ENCODE measurements at regions not wholly inside any gene's neighbourhood (a gene's known extent, or its start where the extent isn't known, plus 50 kb on each side); places are given as distances from the start of the nearest gene placed in this dataset.
"Not testable (repeated sequence)": the region's sequence is repeated elsewhere in the genome, so short reads cannot be mapped to it uniquely, and the experiment has no call there.

DNA sequence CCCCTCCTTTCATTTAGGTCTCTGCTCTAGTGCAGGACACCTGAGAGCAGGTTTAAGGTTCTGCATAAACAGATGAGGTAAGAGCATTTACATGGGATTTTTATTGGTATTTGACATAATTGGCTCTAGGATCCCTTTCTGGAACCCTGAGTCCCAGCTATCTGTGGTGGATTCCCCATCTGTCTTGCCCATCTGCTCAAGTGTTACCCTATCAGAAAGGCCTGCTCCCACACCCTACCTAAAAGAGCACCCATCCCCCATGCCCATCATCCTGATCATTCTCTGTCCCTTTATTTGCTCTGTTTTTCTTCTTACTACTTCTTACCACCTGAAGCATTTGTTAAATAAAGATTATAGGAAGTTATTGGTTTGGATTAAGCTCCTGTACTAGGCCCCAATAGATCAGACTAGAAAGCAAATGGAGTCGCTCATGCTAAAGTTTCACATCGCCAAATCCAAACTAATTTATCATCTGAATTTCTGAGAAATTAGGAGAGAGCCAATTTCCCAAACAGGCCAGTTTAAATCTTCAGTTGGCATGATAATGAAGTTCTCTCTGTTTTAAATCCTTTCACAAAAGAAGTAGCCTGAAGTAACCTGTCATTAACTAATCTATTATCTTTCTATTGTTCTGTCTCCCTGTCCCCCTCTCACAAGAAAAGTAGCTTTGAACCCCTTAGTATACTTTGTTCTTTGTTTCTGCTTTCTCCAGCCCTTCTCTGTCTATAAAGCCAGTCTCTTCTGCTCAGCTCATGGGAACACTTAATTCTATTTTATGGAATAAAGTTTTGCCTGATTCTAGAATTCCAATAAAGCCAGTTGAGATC is 178.6 kb downstream of the ZNF674 start:
- FAIRE-seq: no peak

DNA sequence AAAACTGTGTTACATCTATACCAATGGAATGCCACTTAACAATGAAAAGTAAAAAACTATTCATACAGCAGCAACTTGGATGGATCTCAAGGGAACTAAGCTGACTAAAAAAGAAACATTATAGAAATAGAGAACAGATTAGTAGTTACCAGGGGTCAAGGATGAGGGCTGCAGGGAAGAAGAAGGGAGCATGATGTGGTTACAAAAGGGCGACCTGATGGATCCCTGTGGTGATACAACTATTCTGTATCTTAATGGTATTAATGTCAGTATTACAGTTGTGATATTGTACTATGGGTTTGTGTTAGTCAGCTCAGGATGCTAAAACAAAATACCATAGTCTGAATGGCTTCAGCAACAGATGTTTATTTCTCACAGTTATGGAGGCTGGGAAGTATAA is 190.7 kb downstream of the ZNF674 start:
- no peak for FAIRE-seq

DNA sequence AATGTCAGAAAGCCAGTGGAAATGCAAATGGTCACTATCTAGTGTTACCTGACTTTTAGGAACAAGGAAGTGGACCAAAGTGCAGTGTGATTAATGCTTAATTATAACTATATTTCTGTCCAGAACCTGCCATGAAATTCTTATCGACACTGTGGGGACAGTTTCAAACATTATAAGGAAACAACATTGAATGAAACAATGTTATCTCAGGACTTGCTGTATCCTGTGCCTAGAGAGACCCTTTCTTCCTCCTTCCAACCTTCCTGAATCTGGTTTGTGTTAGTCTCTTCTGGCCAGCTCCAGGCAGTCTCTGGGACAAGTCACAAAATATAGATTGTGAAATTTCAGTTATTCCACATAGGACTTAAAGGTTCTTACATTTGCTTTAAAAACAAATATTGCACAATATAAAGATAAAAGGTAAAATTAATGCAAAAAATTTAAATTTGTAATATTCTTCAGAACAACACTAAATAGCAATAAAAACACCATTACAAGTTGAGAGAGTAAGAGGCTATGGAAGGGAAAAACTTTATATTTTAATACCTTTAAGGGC is 203.4 kb downstream of the ZNF674 start:
- no peak for FAIRE-seq

DNA sequence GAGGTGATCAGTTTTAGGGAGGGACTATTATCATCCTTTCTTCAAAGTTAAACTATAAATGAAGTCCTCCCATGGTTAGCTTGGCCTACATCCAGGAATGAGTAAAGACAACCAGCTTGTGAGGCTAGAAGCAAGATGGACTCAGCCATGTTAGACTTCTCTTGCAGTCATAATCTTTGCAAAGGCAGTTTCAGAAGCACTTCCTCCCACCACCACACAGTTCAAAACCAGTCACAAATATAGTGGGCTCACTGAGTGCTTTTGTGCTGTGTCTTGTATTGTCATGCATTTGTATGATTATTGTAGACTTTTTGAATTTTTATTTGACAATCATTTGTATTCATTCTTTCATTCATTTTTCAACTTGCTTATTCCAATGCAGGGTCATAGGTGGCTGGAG is 204.5 kb downstream of the ZNF674 start:
- FAIRE-seq: no peak

DNA sequence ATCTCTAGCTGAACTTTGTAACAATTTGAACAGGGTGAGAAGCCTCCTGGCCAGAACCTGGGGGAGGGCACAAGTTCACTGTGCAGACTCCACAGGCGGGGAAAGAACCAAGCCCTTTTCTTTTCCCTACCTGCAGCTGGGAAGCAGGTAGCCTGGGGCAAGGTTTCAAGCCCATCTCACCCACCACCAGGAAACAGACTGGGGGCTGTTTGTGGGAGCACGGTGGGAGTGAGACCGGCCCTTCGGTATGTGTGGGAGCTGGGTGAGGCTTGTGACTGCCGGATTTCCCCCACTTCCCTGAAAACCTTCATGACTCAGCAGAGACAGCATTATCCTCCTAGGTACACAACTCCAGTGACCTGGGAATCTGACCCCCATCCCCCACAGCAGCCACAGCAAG is 211.7 kb downstream of the ZNF674 start:
- FAIRE-seq: no peak

DNA sequence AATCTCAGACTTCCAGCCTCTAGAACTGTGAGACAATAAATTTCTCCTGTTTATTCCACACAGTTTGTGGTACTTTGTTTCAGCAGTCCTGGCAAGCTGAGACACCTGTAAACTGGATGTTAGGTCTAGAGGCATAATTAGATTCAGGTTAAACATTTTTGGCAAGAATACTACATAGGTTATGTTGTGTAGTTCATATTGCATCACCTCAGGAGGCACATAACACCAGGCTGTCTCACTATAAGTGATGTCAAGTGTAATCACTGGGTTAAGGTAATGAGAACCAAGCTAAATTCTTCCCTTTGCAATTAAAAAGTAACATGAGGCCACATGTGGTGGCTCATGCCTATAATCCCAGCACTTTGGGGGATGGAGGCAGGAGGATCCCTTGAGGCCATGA is 214.2 kb downstream of the ZNF674 start:
- FAIRE-seq: no peak

DNA sequence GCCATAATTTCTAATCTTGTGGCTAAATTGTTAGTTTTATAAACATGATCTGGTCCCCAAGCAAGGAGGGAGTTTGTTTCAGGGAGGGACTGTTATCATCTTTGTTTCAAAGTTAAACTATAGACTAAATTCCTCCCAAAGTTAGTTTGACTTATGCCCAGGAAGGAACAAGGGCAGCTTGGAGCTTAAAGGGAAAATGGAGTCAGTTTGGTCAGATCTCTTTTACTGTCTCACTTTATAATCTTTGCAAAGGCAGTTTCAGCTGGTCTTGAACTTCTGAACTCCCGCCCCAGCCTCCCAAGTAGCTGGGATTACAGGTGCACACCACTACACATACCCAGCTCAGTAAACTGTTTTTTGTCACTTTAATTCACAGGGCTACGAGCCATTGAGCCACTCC is 214.7 kb downstream of the ZNF674 start:
- FAIRE-seq: no peak

DNA sequence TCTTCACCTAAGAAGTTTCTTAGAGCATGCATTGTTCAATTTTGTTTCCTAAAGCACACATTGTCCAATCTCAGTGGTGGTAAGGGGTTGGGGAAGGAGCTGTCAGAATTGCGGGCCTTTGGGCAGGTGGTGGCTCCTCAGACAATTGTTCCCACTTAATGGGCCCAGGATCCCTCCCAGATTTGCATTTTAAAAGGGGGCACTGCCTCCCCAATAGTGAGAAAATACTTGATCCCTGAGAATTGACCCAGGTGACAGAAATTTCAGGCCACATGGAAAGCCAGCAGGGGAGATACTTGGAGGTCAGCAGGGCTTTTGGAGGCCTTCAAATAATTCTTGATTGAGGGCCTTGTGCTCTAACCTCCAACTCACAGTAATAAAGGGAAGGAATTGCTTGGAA is 217.1 kb downstream of the ZNF674 start:
- no peak for FAIRE-seq

DNA sequence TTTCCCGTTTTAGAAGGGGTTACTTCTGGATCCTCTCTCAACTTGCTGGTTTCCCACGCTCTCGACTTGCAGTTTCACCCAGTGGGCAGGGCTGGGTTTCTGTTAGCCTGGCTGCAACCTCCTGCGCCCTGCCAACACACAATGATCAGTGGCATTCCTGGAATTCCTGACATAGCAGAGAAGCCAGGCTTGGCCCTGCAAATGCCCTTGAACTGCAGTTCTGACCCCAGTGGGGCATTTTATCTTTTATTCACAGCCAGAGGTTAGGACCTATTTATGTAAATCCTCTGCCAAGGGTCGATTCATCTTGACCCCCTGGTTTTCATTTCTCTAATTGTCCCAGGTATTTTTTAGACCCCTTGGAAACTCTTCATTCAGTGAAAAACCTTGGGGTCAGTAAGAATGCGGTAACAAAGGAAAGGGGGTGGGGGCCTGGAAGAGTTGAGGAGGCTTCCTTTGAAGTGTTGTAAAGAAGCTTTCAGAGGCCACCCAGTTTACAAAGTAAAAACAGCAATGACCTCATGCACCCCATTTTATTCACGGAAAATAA is 217.6 kb downstream of the ZNF674 start:
- FAIRE-seq: no peak

DNA sequence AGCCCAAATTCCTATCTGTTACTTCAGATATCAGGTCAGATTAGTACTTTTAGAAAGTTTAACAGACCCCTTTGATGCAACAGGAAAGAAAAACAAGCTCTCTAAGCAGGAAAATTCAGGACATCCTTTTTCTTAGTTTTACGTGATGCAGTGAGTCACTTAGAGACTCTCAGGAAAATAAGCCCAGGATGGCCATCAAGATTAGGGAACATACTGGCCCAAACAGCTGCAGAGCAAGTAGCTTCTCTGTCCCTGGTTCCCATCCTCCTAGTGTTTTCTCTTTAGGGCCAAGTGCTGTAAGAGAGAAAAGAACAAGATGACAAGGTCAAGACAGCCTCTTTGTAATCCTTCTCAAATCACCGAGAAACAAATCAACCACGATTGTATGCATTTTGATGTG is 219.1 kb downstream of the ZNF674 start:
- no peak for FAIRE-seq

DNA sequence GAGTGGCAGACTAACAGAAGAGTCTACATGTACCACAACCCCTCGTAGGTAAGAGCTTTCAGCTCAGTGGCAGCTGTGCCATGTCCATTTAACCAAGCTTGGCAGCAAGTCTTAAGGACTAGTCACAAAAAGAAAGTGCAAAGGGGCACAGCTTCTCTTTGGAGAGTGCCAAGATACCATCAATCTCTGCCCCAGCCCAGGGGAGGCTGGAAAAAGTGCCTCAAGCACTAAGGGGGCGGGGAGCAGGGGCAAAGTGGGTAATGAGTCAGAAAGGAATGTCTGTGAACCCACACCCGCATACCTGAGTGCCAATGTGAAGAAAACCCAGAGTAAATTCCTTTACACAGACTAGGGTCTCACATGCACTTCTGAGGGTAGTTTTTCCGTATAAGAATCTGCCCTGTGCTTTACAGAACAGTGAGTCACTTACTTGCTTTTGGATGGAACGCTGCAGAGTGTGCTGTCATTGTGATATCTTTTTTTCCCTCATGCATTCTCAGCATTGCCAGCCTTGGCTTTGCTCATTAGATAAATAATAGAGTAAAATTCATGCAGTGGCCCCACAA is 219.8 kb downstream of the ZNF674 start:
- no peak for FAIRE-seq

DNA sequence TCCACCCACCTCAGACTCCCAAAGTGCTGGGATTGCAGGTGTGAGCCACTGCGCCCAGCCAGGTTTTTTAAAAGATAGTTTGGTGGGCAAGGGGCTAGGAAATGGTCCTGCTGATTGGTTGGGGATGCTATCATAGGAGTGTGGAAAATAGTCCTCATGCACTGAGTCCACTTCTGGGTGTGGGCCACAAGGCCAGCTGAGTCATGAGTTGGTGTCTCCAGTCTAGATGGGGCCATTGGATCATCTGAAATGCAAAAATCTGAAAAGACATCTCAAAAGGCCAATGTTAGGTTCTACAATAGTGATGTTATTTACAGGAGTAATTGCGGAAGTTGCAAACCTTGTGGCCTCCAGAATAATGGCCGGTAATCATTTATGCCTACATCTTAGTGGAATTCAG is 221.1 kb downstream of the ZNF674 start:
- FAIRE-seq: no peak

DNA sequence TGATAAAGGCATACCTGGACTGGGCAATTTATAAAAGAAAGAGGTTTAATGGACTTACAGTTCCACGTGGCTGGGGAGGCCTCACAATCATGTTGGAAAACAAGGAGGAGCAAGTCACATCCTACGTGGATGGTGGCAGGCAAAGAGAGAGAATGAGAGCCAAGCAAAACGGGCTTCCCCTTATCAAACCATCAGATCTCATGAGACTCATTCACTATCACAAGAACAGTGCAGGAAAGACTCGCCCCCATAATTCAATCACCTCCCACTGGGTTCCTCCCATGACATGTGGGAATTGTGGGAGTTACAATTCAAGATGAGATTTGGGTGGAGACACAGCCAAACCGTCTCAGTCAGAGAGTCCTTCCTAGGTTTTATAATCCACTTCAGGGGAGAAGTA is 222.3 kb downstream of the ZNF674 start:
- FAIRE-seq: not testable (repeated sequence)

DNA sequence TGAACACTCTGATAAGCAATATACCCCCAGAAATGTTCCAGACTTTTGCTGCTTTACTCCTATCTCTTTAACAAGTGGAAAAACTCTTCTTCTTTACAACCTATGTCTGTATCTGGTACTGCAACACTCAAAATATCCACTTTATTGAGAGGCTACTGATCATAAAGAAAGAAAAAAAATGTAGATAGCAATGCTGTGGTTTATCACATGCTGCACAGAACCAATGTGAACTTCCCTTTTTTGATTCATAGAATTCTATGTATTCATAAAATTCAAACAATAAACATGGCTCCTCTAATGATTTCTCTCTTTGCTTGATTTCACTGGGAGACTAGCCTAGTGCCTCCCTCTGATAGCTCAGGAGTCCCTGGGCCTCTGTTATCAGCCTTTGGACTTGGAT is 223.5 kb downstream of the ZNF674 start:
- FAIRE-seq: no peak

DNA sequence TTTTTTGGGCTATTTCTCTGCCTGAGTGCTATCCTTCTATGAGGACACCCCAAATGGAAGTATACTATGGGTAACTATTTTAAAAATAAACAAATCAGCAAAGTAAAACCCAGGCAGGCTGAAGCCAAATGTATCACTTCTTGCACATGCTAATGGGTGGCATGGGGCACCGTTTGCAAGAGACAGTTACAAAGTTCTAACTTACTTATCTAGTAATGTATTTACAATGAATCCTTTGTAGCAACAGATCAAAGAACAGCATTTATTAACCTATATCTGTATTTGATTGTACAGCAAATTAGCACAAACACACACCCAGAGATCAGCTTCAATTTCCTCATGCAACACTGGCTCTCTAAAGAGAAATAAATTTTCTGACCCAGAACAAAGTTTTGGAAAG is 225.5 kb downstream of the ZNF674 start:
- no peak for FAIRE-seq

DNA sequence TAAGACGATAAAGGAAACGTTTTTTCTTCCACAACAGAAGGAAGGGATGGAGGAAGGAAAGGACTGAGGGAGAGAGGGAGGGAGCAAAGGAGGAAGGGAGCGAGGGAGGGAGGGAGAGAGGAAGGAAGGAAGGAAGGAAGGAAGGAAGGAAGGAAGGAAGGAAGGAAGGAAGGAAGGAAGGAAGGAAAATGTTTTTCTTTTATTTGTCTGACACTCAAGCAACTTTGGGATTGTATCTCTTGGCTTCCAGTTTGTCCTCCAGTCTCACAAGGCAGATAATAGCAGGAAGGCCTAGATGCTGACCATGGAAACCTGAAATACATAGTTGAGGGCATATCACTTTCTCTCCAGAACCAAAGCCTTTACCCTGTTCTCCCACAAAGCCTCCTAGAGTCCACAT is 226.7 kb downstream of the ZNF674 start:
- FAIRE-seq: no peak

DNA sequence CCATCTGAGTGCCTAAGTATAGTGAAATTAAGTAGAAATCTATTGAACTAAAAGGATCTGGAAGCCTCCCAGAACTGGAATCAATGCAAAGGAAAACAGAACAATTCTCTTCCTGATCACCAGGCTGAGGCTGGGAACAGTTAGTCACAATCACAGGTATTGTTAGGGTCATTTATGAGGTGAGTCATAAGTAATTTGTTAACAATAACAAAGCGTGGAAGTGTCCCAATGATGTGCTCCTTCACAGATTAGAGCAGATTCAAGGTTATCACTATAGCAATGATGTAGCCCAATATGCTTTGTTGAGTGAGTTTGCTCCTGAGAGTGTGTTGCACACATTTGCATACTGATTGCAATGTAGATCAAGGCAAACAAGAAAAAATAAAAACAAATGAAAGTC is 228.1 kb downstream of the ZNF674 start:
- FAIRE-seq: no peak

DNA sequence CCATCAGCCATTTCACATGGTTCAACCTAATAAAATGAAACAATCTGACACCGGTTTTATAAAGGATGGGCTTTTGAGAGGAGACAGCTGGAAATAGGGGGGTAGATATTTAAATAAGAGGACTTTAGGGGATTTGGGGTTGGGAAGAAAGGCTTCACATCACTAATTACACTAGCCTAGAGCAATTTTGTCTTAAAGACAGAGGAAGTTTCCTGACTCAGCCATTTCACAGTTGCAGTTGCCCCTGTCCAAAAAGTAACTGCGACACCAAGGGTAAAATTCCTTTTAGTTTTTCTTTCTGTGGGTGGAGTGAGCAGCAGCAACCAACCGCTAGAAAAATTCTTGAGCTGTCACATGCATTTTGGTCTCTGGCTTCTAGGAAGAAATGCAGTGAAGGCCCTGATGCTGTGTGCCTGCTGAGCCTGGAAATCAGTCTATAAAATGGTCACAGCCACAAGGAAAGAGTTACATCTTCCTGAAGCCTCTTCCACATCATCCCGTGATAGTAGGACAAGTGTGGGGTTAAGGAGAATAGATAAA is 233.6 kb downstream of the ZNF674 start:
- no peak for FAIRE-seq

DNA sequence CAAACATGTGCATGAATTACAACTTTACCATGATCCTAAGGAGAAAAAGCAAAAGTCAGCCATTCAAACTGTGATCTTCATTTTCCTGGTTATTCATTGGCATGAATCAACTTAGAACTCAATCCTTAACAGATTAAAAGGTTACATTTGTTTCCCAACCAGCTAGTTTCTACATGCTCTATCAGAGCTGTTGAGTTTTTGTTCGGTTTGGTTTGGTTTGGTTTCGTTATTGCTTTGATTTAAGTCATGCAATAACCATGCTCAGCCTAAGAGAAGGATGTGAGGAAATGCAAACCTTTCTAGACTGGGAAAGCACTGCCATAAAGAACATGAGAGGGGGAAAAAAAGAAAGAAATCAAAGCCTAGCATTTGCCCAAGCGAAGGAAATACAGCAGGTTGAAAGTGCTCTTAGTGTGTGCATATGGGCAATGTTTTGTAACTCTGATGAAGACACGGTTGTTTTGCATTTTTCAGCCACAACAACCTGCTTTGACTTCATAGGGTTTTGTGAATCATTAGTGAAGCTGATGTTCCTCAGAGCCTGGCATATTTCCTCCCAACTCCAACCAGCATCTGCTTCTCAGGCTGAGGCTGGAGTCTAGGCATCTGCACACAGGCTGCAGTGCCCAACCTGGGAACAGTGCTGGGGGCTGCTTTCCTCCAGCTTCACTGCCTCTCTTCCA is 234.3 kb downstream of the ZNF674 start:
- FAIRE-seq: no peak

DNA sequence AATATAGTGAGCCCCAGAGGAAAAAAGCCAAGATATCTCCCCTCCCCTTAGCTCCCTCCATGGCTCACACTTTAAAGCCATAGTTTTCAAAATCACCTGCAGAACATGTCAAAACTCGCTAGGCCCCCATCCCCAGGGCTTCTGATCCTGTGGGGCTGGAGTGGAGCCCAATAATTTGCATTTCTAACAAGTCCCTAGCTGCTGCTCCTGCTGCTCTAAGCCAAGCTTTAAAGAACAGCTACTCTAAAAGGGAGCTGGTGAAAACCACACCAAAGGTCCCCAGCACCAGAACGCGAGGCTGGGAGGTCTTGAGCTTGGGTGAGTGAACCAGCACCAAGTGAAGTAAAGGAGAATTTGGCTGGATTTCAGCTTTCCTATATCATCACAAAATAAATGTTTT is 237.1 kb downstream of the ZNF674 start:
- no peak for FAIRE-seq

DNA sequence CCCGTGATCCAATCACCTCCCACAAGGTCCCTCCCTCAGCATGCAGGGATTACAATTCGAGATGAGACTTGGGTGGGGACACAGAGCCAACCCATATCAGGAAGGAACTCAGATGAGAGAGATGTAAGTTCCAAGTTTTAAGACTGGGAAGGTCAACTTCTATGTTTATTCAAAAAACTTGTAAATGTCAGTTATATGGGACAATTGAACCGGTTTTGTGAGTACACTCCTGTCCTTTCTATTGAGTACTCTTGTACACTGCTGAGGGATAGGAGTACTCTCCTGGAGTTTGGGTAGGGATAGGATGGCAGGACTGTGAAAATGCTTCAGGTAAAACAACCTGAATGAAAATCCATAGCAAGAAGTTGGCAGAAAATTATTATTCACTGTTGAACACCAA is 239.1 kb downstream of the ZNF674 start:
- no peak for FAIRE-seq

DNA sequence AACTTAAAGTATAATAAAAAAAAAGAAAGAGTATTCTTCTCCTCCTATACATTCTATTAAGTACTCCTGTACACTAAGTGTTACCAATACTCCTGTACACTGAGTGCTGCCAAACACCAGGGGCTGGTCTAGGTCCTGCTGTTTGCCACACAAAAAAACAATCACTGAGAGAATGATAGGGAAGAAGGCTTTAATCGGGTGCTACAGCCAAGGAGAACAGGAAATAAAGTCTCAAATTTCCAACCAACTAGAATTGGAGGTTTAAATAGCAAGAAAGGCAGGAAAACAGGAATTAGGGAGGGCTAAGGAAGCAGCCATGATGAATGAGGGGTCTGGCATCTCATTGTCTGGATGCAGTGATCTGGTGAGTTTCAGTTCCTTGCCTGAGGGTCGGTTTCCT is 239.8 kb downstream of the ZNF674 start:
- no peak for FAIRE-seq

DNA sequence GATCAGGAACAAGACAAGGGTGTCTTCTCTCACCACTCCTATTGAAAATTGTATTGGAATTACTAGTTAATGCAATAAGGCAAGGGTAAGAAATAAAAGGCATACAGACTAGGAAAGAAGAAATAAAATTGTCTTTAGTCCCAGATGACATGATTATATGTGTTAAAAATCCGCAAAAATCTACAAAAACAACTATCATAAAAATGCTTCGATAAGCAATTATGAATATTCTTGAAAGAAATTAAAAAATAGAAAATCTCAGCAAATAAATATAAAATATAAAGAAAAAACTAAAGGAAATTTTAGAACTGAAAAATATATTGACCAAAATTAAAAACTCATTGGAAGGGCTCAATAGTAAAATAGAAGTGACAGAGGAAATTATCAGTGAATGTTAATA is 243.3 kb downstream of the ZNF674 start:
- FAIRE-seq: no peak

DNA sequence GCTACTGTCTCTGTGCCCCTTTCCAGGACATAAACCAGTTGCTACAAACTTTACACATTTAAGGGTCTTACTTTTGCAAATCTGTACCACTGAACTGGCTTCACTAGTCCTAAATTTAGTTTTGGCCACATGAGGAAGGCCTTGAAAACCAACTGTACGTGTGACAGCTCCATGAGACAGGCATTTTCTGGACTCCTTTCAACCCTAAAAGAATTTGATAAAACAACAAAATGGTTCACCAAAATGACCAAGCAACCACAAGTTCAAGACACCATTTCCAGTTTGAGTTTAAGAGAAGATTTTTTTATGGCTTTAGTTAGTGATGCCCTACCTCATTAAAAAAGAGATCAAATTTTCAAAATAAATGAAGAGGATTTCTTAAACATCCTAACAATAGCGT is 246.4 kb downstream of the ZNF674 start:
- FAIRE-seq: no peak

Measured in TTC549 (cell line).